ENCODE measurements at regions not wholly inside any gene's neighbourhood (a gene's known extent, or its start where the extent isn't known, plus 50 kb on each side); places are given as distances from the start of the nearest gene placed in this dataset.

DNA sequence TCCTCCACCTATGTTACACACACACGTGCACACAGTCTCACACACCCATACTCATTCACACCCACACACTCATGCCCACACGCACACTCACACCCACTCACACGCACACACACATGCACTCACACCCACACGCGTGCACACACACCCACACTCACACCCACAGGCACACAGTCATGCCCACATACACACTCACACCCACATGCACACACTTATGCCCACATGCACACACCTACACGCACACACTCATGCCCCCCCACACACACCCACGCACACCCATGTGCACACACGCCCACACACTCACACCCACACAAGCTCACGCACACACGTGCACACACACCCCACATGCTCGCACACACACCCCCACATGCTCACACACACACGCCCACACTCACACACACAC lies 140.0 kb downstream of the F11 start:
- TF ChIP-seq CTCF (IDR thresholded peaks at IDR 0.05): no peak
- TF ChIP-seq POLR2A (IDR thresholded peaks at IDR 0.05): no peak
